HepG2 (cell line): ENCODE measurements at regions not wholly inside any gene's neighbourhood (a gene's known extent, or its start where the extent isn't known, plus 50 kb on each side); places are given as distances from the start of the nearest gene placed in this dataset.

Source experiments
- CTCF ChIP-seq: sonication (generic); formaldehyde crosslinking; IDR thresholded peaks from 2 replicates; pipeline ENCODE4 v1.5.0; 2020; ENCODE audit warnings: mild to moderate bottlenecking, missing genetic modification reagents, moderate library complexity
- EP300 ChIP-seq, 3 experiments: sonication (generic) in 1 of 3; formaldehyde crosslinking in 1 of 3; IDR thresholded peaks; 2 replicates each; pipeline versions ENCODE4 v1.5.1 to v1.6.1; 2011 to 2020; ENCODE audit warnings: low read depth in 2 of 3, low read length in 2 of 3, borderline replicate concordance in 1 of 3, improper control_type of control experiment in 1 of 3, mild to moderate bottlenecking in 1 of 3, missing genetic modification reagents in 1 of 3, moderate library complexity in 1 of 3
- TAF1 ChIP-seq: sonication (generic); formaldehyde crosslinking; IDR thresholded peaks from 2 replicates; pipeline ENCODE4 v1.4.0; 2020; ENCODE audit warnings: missing genetic modification reagents
- TOE1 ChIP-seq: sonication (generic); formaldehyde crosslinking; IDR thresholded peaks from 2 replicates; pipeline ENCODE4 v1.4.0; 2020; ENCODE audit warnings: mild to moderate bottlenecking, missing genetic modification reagents
- ZNF407 ChIP-seq: sonication (generic); formaldehyde crosslinking; IDR thresholded peaks from one replicate; pipeline ENCODE4 v1.5.1; 2020; ENCODE audit warnings: mild to moderate bottlenecking, missing genetic modification reagents; ENCODE audit errors: not compliant biosample characterization
- ZNF776 ChIP-seq: sonication (generic); formaldehyde crosslinking; IDR thresholded peaks from 2 replicates; pipeline ENCODE4 v1.4.0; 2020; ENCODE audit warnings: mild to moderate bottlenecking, missing genetic modification reagents

- TF ChIP-seq CTCF (CRISPR knock-in tag): no peak
- no peak for TF ChIP-seq TAF1 (CRISPR knock-in tag)
- no peak for TF ChIP-seq ZNF407 (CRISPR knock-in tag)
- no peak for TF ChIP-seq ZNF776 (CRISPR knock-in tag)
- no peak for TF ChIP-seq EP300 (IDR thresholded peaks at IDR 0.05; ENCODE audit: low read depth in 2 of 2, low read length in 2 of 2)
- no peak for TF ChIP-seq EP300 (CRISPR knock-in tag; IDR thresholded peaks at IDR 0.05; ENCODE audit: borderline replicate concordance)
- TF ChIP-seq TOE1 (CRISPR knock-in tag): no peak
Observed at GRCh38 chrX:115419069-115419468, 129.6 kb downstream of the LUZP4 start.
